NCI-H2196 (cell line): ENCODE measurements at regions not wholly inside any gene's neighbourhood (a gene's known extent, or its start where the extent isn't known, plus 50 kb on each side); places are given as distances from the start of the nearest gene placed in this dataset.

Experiments used
- DNase-seq: peaks from one replicate; lab custom pipeline; 2025; ENCODE audit not compliant: unreplicated experiment; lab: John Stamatoyannopoulos, UW

DNA sequence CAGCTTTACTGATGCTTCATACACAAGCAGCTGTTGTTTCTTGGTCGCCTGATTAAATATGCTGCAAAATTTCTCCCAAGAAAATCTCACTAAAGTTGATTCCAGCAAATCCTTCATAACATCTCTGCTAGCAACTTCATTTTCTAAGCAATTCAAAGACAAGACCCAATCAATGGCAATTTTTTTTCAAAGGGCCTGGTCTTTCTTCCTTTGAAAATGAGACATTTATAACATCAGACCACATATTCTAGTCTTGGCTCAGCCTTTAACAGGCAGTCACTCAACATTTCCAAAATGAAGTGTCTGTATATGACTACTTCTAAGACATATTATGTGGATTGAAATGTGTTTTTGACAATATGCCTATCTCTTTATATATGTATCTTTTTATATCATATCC is 702.6 kb downstream of the KCNA4 start:
- DNase-seq = no peak

GRCh38 chr11:29312812-29313211 is 704.0 kb downstream of the KCNA4 start:
- no peak for DNase-seq

DNA sequence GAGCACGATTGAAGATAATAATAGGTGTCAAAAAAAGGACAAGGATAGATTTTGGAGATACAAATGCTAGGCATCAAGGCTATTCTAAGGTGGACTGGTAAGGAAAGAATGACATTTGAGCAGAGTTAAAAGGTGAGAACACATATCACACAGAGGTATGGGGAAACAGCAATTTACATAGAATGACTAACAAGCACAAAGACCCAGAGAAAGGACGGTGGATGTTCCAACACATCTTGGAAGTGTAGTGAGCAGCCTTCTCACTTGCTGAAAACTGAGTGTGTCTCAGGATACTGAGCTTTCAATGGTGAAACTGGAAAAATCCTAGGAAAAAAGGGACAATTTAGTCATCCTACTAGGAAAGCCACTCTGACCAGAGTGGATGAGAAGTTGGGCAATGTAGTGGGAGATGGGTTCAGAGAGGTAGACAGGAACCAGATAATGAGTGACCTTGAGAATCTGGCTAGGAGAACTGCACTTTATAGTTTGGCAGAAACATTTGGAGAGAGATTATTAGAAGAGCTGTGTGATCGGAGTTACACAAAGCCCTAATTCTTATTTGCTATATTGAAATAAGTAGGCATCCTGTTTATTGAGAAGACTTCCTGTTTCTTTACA is 706.0 kb downstream of the KCNA4 start:
- no peak for DNase-seq

DNA sequence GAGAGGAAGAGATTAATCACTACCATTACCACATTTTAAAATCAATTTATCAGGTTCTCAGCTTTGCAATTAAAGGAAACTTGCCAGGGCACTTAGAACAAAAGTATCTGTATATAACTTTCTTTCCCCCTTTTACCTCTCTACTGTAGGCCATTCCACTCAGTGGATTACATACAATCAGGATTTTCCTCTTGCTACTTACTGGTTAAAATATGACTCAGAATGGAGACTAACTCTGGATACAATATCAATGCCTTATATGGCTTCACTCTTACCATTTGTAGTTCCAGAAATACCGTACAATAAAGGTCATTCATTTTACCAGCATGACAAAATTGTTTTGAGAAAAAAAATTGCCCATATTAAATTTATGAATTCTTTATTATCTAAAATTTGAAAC is 706.8 kb downstream of the KCNA4 start:
- no peak for DNase-seq

GRCh38 chr11:29306527-29306926 is 710.3 kb downstream of the KCNA4 start:
- DNase-seq = no peak

DNA sequence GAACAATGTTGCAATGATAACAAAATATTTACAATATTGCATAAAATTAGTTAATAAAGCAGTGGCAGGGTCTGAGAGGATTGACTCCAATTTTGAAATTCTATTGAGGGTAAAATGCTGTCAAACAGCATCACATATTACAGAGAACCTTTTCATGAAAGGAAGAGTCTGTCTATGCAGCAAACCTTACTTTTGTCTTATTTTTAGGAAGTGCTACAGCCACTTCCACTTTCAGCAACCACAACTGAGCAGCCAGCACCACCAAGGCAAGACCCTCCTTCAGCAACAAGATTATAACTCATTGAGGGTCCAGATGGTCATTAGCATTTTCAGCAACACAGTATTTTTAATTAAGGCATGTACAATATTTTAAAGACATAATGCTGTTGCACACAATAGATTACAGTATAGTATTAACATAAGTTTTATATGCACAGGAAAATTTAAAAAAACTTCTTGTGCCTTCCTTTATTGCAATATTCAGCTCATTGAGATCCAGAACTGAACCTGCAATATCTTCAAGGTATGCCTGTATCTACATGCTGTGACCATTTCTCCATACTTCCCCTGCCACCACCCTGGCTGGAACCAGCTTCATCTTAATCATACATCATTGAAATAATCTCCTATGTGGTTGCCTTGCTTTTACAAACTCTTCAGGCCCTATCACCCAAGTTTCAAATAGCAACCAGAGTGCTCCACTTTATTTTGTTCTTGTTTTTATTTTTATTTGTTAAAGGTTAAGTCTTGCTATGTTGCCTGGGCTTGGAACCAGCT is 711.2 kb downstream of the KCNA4 start:
- no peak for DNase-seq

DNA sequence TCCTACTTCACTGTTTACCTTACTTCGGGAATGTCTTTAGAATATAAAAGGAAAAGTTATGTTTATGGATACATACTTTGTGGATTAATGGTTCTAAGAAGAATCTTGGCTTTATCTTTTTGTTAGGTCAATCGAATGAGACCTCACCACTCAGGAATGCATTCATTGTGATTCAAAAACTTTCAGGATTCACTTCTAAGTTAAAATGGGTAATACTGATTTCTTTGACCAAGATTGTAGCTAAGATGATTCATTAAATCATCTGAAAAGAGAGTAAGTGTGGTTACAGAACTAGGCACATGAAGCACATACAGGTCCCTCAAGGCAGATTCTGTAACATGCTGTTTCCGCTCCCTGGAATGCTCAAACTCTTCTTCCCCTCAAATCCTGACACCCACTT is 716.4 kb downstream of the KCNA4 start:
- DNase-seq = no peak

DNA sequence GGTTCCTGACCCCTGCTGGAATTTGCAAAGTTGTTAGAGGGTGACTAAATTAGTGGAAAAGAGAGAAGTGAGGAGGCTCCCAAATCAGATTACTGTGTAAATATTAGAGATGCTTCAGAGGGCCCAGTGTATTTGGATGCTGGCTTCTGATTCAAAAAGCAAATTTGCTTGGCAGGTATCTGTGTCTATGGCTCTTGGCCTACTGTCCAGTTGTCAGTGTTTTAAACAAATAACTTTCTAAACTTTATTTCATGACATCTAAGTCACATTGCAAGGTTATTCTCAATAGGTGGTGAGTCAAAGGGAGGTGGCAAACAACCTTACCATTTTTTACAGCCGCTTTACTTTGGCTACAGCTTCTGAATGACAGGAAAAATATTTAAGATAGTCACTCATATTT is 720.1 kb downstream of the KCNA4 start:
- no peak for DNase-seq

GRCh38 chr11:29293825-29294224 is 723.0 kb downstream of the KCNA4 start:
- DNase-seq = no peak

GRCh38 chr11:29282088-29282487 is 734.7 kb downstream of the KCNA4 start:
- DNase-seq = no peak

DNA sequence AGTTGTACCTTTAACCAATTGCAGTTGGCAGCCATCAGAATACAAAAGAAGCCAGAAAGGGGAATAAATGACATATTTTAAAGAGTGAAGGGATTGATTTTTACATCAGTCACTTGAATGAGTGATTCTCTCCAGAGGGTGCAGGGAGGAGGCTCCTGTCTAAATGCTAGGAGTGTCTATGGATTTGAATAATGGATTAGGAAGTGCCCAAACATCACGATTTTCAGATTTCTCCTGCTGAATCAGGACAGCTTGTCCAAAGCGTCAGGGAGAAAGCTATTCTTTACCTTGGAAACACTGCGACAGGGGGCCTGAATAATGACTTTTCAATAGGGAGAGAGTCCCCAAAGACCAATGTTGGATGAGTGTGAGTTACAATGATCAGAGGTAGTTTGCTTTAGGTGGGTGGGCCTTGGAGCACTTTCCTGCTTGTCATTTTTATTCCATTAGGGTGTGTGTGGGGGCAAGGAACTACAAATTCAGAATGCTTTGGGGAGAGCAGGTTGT is 735.5 kb downstream of the KCNA4 start:
- no peak for DNase-seq

DNA sequence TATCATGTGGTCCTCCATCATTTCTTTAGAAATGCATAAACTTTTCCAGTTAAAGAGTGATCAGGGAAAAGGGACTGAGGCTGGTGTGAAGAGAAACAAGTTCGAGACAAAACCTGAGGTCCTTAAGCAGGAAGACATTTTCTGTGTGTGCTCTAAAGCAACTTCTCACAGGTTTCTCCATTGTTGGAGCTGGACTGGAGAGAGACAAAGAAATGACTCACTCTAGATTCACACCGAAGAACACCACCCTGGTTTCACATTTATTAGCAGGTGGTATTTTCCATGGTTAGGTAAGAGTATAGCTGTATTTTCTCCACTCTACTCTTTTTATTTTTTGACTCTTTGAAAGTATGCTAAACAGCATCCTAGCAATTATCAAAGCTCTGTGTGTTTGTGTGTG is 736.4 kb downstream of the KCNA4 start:
- no peak for DNase-seq

- no peak for DNase-seq
Measured at GRCh38 chr11:29279716-29280115, 737.1 kb downstream of the KCNA4 start.

DNA sequence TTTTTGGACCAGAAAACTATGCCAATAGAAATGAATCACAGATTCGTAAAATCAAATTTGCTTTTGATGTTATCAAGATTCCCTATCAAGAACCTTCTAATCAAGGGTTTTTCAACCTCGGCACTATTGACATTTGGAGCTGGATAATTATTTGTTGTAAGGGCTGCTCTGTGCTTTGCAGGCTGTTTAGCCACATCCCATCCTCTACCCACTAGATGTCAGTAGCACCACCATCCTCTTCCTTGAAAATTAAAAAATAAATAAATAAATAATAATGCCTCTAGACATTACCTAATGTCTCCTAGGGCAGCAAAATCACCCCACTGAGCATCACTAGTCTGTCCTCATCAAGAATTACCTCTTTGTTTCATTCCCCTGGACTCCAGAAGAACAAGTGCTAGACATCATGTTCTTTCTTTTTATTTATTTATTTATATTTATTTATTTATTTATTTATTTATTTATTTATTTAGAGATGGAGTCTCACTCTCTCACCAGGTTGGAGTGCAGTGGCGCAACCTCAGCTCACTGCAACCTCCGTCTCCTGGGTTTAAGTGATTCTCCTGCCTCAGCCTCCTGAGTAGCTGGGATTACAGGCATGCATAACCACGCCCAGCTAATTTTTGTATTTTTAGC is 744.7 kb downstream of the KCNA4 start:
- DNase-seq = no peak

DNA sequence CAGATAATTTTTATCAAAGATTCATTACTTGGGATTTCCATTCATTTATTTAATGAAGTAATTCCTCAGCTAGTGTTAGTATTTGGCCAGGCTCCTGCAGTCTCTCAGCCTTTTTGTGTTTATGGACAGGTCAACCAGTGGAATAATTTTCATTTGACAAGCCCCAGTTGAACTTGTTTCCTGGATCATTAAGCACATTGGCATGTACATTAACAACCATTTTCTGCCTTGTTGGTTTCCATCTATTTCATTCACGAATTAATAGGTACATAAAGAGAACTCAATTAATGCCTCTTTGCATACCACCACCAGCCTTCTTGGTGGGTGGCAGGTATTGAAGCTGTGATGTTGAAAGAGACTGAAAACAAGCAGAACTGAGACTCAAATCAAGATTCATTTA is 745.2 kb downstream of the KCNA4 start:
- DNase-seq = no peak

- DNase-seq = no peak
Measured at GRCh38 chr11:29268733-29269132, 748.1 kb downstream of the KCNA4 start.

- DNase-seq = no peak
Measured at GRCh38 chr11:29265792-29266191, 751.0 kb downstream of the KCNA4 start.

GRCh38 chr11:29265381-29265780 is 751.4 kb downstream of the KCNA4 start:
- no peak for DNase-seq

- no peak for DNase-seq
Measured at GRCh38 chr11:29263971-29264682, 752.7 kb downstream of the KCNA4 start.

- DNase-seq = no peak
Measured at GRCh38 chr11:29261831-29262230, 755.0 kb downstream of the KCNA4 start.

DNA sequence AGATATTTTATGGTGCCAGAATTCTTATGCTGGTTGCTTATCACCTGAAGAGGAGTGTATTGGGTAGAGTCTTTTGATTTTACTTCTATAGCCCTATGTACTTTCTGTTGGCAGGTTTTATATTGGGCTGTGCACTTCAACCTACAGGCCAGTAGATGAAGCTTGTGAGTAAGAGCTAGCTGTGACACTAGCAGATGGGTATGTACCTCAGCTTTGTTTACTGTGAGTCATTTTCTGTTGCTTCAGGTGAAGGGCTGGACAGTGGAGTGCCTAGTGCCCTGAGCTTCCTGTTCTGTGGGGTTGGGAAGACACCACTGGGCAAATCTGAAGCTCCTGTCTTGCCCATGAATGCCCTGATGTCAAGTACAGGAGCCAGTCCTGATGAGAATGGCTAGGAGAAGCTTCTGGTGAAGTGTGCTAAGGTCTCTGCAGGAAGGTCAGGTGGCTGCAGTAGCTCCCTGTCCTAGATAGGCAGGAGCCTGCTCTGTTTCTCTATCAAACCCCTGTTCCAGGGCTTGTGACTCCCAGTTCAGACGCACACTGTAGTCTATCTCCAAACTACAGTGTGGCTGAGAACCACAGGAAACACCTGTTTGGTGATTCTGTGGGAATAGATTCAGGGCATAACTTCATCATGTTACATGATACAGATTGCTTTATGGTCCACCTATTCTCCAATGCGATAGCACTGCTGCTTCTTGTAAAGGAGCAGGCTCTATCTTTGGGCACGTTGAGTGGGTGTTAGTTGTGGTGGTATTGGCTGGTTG is 755.7 kb downstream of the KCNA4 start:
- no peak for DNase-seq
